ENCODE measurements at regions not wholly inside any gene's neighbourhood (a gene's known extent, or its start where the extent isn't known, plus 50 kb on each side); places are given as distances from the start of the nearest gene placed in this dataset.

DNA sequence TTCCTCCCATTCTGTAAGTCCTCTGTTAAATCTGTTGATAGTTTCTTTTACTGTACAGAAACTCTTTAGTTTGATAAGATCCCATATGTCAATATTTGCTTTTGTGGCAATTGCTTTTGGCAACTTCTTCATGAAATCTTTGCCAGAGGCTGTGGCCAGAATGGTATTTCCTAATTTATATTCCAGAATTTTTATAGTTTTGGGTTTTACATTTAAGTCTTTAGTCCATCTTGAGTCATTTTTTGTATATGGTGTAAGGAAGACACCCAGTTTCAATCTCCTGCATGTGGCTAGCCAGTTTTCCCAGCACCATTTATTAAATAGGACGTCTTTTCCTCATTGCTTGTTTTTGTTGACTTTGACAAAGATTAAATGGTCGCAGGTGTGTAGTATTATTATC lies 372.4 kb upstream of the CADM2 start:
- TF ChIP-seq POLR2AphosphoS5 (IDR thresholded peaks at IDR 0.05; ENCODE audit: low read depth, low read length) (no peak), POLR2A (IDR thresholded peaks at IDR 0.05; ENCODE audit: low read depth, low read length) (no peak), TAF1 (IDR thresholded peaks at IDR 0.05; ENCODE audit: low read depth, low read length) (no peak), POU2F2 (IDR thresholded peaks at IDR 0.05; ENCODE audit: low read depth, low read length) (no peak), PAX5 (IDR thresholded peaks at IDR 0.05; ENCODE audit: insufficient read depth, low read length, severe bottlenecking) (no peak), SPI1 (IDR thresholded peaks at IDR 0.05; ENCODE audit: low read depth, low read length) (no peak)

All from GM12891 (cell line).